Fibroblast of gingiva (primary cell): ENCODE measurements at regions not wholly inside any gene's neighbourhood (a gene's known extent, or its start where the extent isn't known, plus 50 kb on each side); places are given as distances from the start of the nearest gene placed in this dataset.
"Not testable (repeated sequence)": the region's sequence is repeated elsewhere in the genome, so short reads cannot be mapped to it uniquely, and the experiment has no call there.

Experiments used
- DNase-seq: peaks from one replicate; pipeline ENCODE4 v3.0.0-alpha.2; 2011; ENCODE audit warnings: low read depth

- DNase-seq: not testable (repeated sequence)
Measured at GRCh38 chr5:38678697-38679096, 122.3 kb upstream of the LIFR start.

GRCh38 chr5:38680094-38680825 is 123.8 kb upstream of the LIFR start:
- DNase-seq: no peak

- peak; percentile 9 for DNase-seq
Measured at GRCh38 chr5:38681029-38681706, 124.7 kb upstream of the LIFR start.

- DNase-seq: no peak
Measured at GRCh38 chr5:38681966-38682365, 125.5 kb upstream of the LIFR start.

- DNase-seq: no peak
Measured at GRCh38 chr5:38686658-38687057, 130.2 kb upstream of the LIFR start.

GRCh38 chr5:38692346-38692745 is 135.9 kb upstream of the LIFR start:
- no peak for DNase-seq

- no peak for DNase-seq
Measured at GRCh38 chr5:38692781-38693527, 136.5 kb upstream of the LIFR start.

- peak; percentile 31 for DNase-seq
Measured at GRCh38 chr5:38695021-38695958, 138.8 kb upstream of the LIFR start.

GRCh38 chr5:38697013-38697412 is 140.6 kb upstream of the LIFR start:
- peak; percentile 10 for DNase-seq

GRCh38 chr5:38705529-38705928 is 140.3 kb upstream of the OSMR start:
- not testable (repeated sequence) for DNase-seq

GRCh38 chr5:38706376-38706775 is 139.4 kb upstream of the OSMR start:
- no peak for DNase-seq

- no peak for DNase-seq
Measured at GRCh38 chr5:38707352-38708210, 138.2 kb upstream of the OSMR start.

GRCh38 chr5:38709678-38710306 is 136.0 kb upstream of the OSMR start:
- no peak for DNase-seq

- DNase-seq: no peak
Measured at GRCh38 chr5:38710627-38711026, 135.2 kb upstream of the OSMR start.

- DNase-seq: no peak
Measured at GRCh38 chr5:38712391-38712790, 133.4 kb upstream of the OSMR start.

- DNase-seq: no peak
Measured at GRCh38 chr5:38714240-38714639, 131.6 kb upstream of the OSMR start.

GRCh38 chr5:38714703-38715355 is 131.0 kb upstream of the OSMR start:
- DNase-seq: no peak

- peak; percentile 4 for DNase-seq
Measured at GRCh38 chr5:38715696-38716095, 130.1 kb upstream of the OSMR start.

- DNase-seq: no peak
Measured at GRCh38 chr5:38716516-38716915, 129.3 kb upstream of the OSMR start.
